ENCODE measurements at regions not wholly inside any gene's neighbourhood (a gene's known extent, or its start where the extent isn't known, plus 50 kb on each side); places are given as distances from the start of the nearest gene placed in this dataset.
"Not testable (repeated sequence)": the region's sequence is repeated elsewhere in the genome, so short reads cannot be mapped to it uniquely, and the experiment has no call there.

GRCh38 chr7:113582471-113582870 is 336.3 kb downstream of the PPP1R3A start:
- H2AFZ ChIP-seq (ENCODE audit: low read length) = no peak overlapping the region
- H3K4me1 ChIP-seq (ENCODE audit: insufficient read depth, low read length, poor library complexity, severe bottlenecking) = no peaks in the 10 kb centered on the region
- no peak overlapping the region for H3K4me3 ChIP-seq (ENCODE audit: low read length, poor library complexity, severe bottlenecking)
- no peaks in the 10 kb centered on the region for H3K79me2 ChIP-seq (ENCODE audit: insufficient read depth, low read length)
- H4K20me1 ChIP-seq (ENCODE audit: insufficient read depth, low read length, poor library complexity, severe bottlenecking) = no peaks in the 10 kb centered on the region
- TF ChIP-seq EZH2phosphoT487 (IDR thresholded peaks at IDR 0.05; ENCODE audit: borderline replicate concordance) = no peak
- no peak for TF ChIP-seq CTCF (conservative IDR thresholded peaks at IDR 0.05; ENCODE audit: low read length)
- H3F3A ChIP-seq (ENCODE audit: low read depth) = no peaks in the 10 kb centered on the region
- H3K9ac ChIP-seq (ENCODE audit: low read depth, low read length, poor library complexity, severe bottlenecking) = no peak overlapping the region
- no peak overlapping the region for H3K4me2 ChIP-seq (ENCODE audit: low read depth, low read length, poor library complexity, severe bottlenecking)
- H3K9me2 ChIP-seq (replicated peaks; ENCODE audit: low read depth, low read length) = no peaks in the 10 kb centered on the region
- H3K36me3 ChIP-seq (ENCODE audit: insufficient read depth, low read length) = no peaks in the 10 kb centered on the region
- H3K27me3 ChIP-seq (ENCODE audit: insufficient read depth, low read length, poor library complexity, severe bottlenecking) = no peaks in the 10 kb centered on the region
- H3K9me3 ChIP-seq (ENCODE audit: insufficient read depth, low read depth, low read length) = no peaks in the 10 kb centered on the region

GRCh38 chr7:113563257-113563656 is 355.6 kb downstream of the PPP1R3A start:
- not testable (repeated sequence) for H3K9me2 ChIP-seq (replicated peaks; ENCODE audit: low read depth, low read length); H3K79me2 ChIP-seq (ENCODE audit: insufficient read depth, low read length); H3K27me3 ChIP-seq (ENCODE audit: insufficient read depth, low read length, poor library complexity, severe bottlenecking); H3K9me3 ChIP-seq (ENCODE audit: insufficient read depth, low read depth, low read length); H3K4me1 ChIP-seq (ENCODE audit: insufficient read depth, low read length, poor library complexity, severe bottlenecking); H3F3A ChIP-seq (ENCODE audit: low read depth); H2AFZ ChIP-seq (ENCODE audit: low read length); H3K4me2 ChIP-seq (ENCODE audit: low read depth, low read length, poor library complexity, severe bottlenecking); H4K20me1 ChIP-seq (ENCODE audit: insufficient read depth, low read length, poor library complexity, severe bottlenecking); H3K9ac ChIP-seq (ENCODE audit: low read depth, low read length, poor library complexity, severe bottlenecking); H3K4me3 ChIP-seq (ENCODE audit: low read length, poor library complexity, severe bottlenecking); H3K36me3 ChIP-seq (ENCODE audit: insufficient read depth, low read length)

GRCh38 chr7:113562801-113563200 is 356.0 kb downstream of the PPP1R3A start:
- H3K9ac ChIP-seq (ENCODE audit: low read depth, low read length, poor library complexity, severe bottlenecking) = no peak overlapping the region
- H3K36me3 ChIP-seq (ENCODE audit: insufficient read depth, low read length) = no peaks in the 10 kb centered on the region
- no peak overlapping the region for H2AFZ ChIP-seq (ENCODE audit: low read length)
- no peaks in the 10 kb centered on the region for H3K27me3 ChIP-seq (ENCODE audit: insufficient read depth, low read length, poor library complexity, severe bottlenecking)
- no peaks in the 10 kb centered on the region for H3K9me3 ChIP-seq (ENCODE audit: insufficient read depth, low read depth, low read length)
- H3K79me2 ChIP-seq (ENCODE audit: insufficient read depth, low read length) = no peaks in the 10 kb centered on the region
- H4K20me1 ChIP-seq (ENCODE audit: insufficient read depth, low read length, poor library complexity, severe bottlenecking) = no peaks in the 10 kb centered on the region
- TF ChIP-seq EZH2phosphoT487 (IDR thresholded peaks at IDR 0.05; ENCODE audit: borderline replicate concordance) (no peak), CTCF (conservative IDR thresholded peaks at IDR 0.05; ENCODE audit: low read length) (no peak)
- no peak overlapping the region for H3K4me2 ChIP-seq (ENCODE audit: low read depth, low read length, poor library complexity, severe bottlenecking)
- H3F3A ChIP-seq (ENCODE audit: low read depth) = no peaks in the 10 kb centered on the region
- H3K4me3 ChIP-seq (ENCODE audit: low read length, poor library complexity, severe bottlenecking) = no peak overlapping the region
- no peaks in the 10 kb centered on the region for H3K4me1 ChIP-seq (ENCODE audit: insufficient read depth, low read length, poor library complexity, severe bottlenecking)
- H3K9me2 ChIP-seq (replicated peaks; ENCODE audit: low read depth, low read length) = no peaks in the 10 kb centered on the region

GRCh38 chr7:113562242-113562641 is 356.6 kb downstream of the PPP1R3A start:
- no peak overlapping the region for H3K4me3 ChIP-seq (ENCODE audit: low read length, poor library complexity, severe bottlenecking)
- H3K4me1 ChIP-seq (ENCODE audit: insufficient read depth, low read length, poor library complexity, severe bottlenecking) = no peaks in the 10 kb centered on the region

More at GRCh38 chr7:113562242-113562641, 356.6 kb downstream of the PPP1R3A start:
- no peak overlapping the region for H2AFZ ChIP-seq (ENCODE audit: low read length)
- no peaks in the 10 kb centered on the region for H3K9me2 ChIP-seq (replicated peaks; ENCODE audit: low read depth, low read length)
- no peaks in the 10 kb centered on the region for H3K9me3 ChIP-seq (ENCODE audit: insufficient read depth, low read depth, low read length)
- H3K27me3 ChIP-seq (ENCODE audit: insufficient read depth, low read length, poor library complexity, severe bottlenecking) = no peaks in the 10 kb centered on the region
- no peaks in the 10 kb centered on the region for H4K20me1 ChIP-seq (ENCODE audit: insufficient read depth, low read length, poor library complexity, severe bottlenecking)
- H3K4me2 ChIP-seq (ENCODE audit: low read depth, low read length, poor library complexity, severe bottlenecking) = no peak overlapping the region
- H3K36me3 ChIP-seq (ENCODE audit: insufficient read depth, low read length) = no peaks in the 10 kb centered on the region
- no peaks in the 10 kb centered on the region for H3F3A ChIP-seq (ENCODE audit: low read depth)
- no peaks in the 10 kb centered on the region for H3K79me2 ChIP-seq (ENCODE audit: insufficient read depth, low read length)
- H3K9ac ChIP-seq (ENCODE audit: low read depth, low read length, poor library complexity, severe bottlenecking) = no peak overlapping the region
- TF ChIP-seq EZH2phosphoT487 (IDR thresholded peaks at IDR 0.05; ENCODE audit: borderline replicate concordance) (no peak), CTCF (conservative IDR thresholded peaks at IDR 0.05; ENCODE audit: low read length) (no peak)
